ENCODE measurements at regions not wholly inside any gene's neighbourhood (a gene's known extent, or its start where the extent isn't known, plus 50 kb on each side); places are given as distances from the start of the nearest gene placed in this dataset.
"Not testable (repeated sequence)": the region's sequence is repeated elsewhere in the genome, so short reads cannot be mapped to it uniquely, and the experiment has no call there.

DNA sequence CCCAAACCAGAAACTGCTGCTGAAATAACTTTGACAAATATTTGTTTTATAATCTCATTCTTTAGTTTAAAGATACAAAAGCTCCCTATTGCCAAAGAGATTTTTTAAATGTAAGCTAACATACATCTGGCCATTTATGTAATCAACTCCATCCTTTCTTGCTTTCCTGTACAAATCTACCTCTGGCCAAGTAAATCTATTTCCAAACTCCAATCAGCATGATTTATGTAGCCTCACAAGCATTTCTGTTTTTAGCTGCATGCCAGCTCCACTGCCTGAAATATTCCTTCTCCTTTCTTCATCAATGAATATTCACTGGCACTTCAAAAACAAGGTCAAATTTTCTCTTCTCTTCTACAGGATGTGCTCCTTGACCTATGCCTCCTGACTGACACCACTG, 80.0 kb downstream of the SHOX2 start:
- H3K4me3 ChIP-seq = no peak overlapping the region
- no peaks in the 10 kb centered on the region for H3K79me2 ChIP-seq (ENCODE audit: control insufficient read depth, insufficient read depth, low read length)
- no peaks in the 10 kb centered on the region for H3K9me1 ChIP-seq (ENCODE audit: control insufficient read depth, insufficient read depth, low read length)
- in situ Hi-C loops (cut with MboI) (no loop called here), intact Hi-C loops (cut with micrococcal nuclease) (no loop called here)
- no peak overlapping the region for H2AFZ ChIP-seq (ENCODE audit: low read depth, low read length)
- H3K27me3 ChIP-seq (ENCODE audit: control insufficient read depth in 2 of 2, insufficient read depth in 2 of 2, low read length in 2 of 2) = no peaks in the 10 kb centered on the region
- H3K9ac ChIP-seq (ENCODE audit: insufficient read depth in 1 of 2, low read depth in 2 of 2, low read length in 2 of 2) = no peak overlapping the region
- H3K9me3 ChIP-seq (replicated peaks; ENCODE audit: control insufficient read depth, insufficient read depth, low read depth, low read length) = no peaks in the 10 kb centered on the region
- no peak for FAIRE-seq
- no TSS peak for BruUV-seq (replicated peaks)
- H3K36me3 ChIP-seq (ENCODE audit: control insufficient read depth, insufficient read depth, low read length) = no peaks in the 10 kb centered on the region
- TF ChIP-seq PHF21A (IDR thresholded peaks at IDR 0.05; ENCODE audit: borderline replicate concordance, low read depth) (no peak), RBM15 (IDR thresholded peaks at IDR 0.05; ENCODE audit: insufficient read depth, low read length) (no peak), YY1 (IDR thresholded peaks at IDR 0.05; ENCODE audit: borderline replicate concordance in 1 of 3, control insufficient read depth in 1 of 3, extremely low read depth in 1 of 3, insufficient read depth in 3 of 3, insufficient read length in 1 of 3, insufficient replicate concordance in 2 of 3, low read depth in 1 of 3, low read length in 2 of 3) (no peak), CGGBP1 (CRISPR knock-in tag; IDR thresholded peaks at IDR 0.05) (no peak), SIX5 (IDR thresholded peaks at IDR 0.05; ENCODE audit: borderline replicate concordance in 1 of 2, insufficient read depth in 1 of 2, low read depth in 1 of 2, low read length in 2 of 2) (no peak), POLR3G (IDR thresholded peaks at IDR 0.05; ENCODE audit: extremely low read depth, insufficient read length, insufficient replicate concordance) (no peak), PHF20 (IDR thresholded peaks at IDR 0.05; ENCODE audit: partially characterized antibody) (no peak)
- no peak for DNase-seq (ENCODE audit: extremely low read depth in 1 of 4, low spot score in 3 of 4)
- H3K27ac ChIP-seq (ENCODE audit: extremely low read depth, low read depth, low read length) = no peak overlapping the region
- H4K20me1 ChIP-seq (replicated peaks; ENCODE audit: control insufficient read depth, insufficient read depth, low read length) = no peaks in the 10 kb centered on the region
- H3K4me1 ChIP-seq (replicated peaks in 1 of 2; ENCODE audit: control insufficient read depth in 2 of 2, insufficient read depth in 2 of 2, low read length in 2 of 2) = no peaks in the 10 kb centered on the region
- no peak for ATAC-seq
- H3K4me2 ChIP-seq (ENCODE audit: insufficient read depth, low read length) = no peak overlapping the region
- POLR2A ChIA-PET = no interaction called here
- CTCF ChIA-PET (ENCODE audit: low intra/inter-chr PET ratio) = no interaction called here

- H3K36me3 ChIP-seq (ENCODE audit: control insufficient read depth, insufficient read depth, low read length); DNase-seq (ENCODE audit: extremely low read depth in 1 of 4, low spot score in 3 of 4); H3K27me3 ChIP-seq (ENCODE audit: control insufficient read depth in 2 of 2, insufficient read depth in 2 of 2, low read length in 2 of 2); intact Hi-C loops (cut with micrococcal nuclease); H3K4me3 ChIP-seq; H2AFZ ChIP-seq (ENCODE audit: low read depth, low read length); H4K20me1 ChIP-seq (replicated peaks; ENCODE audit: control insufficient read depth, insufficient read depth, low read length); H3K79me2 ChIP-seq (ENCODE audit: control insufficient read depth, insufficient read depth, low read length); H3K9me1 ChIP-seq (ENCODE audit: control insufficient read depth, insufficient read depth, low read length); H3K9ac ChIP-seq (ENCODE audit: insufficient read depth in 1 of 2, low read depth in 2 of 2, low read length in 2 of 2); H3K4me1 ChIP-seq (replicated peaks in 1 of 2; ENCODE audit: control insufficient read depth in 2 of 2, insufficient read depth in 2 of 2, low read length in 2 of 2); in situ Hi-C loops (cut with MboI); H3K27ac ChIP-seq (ENCODE audit: extremely low read depth, low read depth, low read length); ATAC-seq; FAIRE-seq; CTCF ChIA-PET (ENCODE audit: low intra/inter-chr PET ratio); BruUV-seq (replicated peaks); H3K9me3 ChIP-seq (replicated peaks; ENCODE audit: control insufficient read depth, insufficient read depth, low read depth, low read length); H3K4me2 ChIP-seq (ENCODE audit: insufficient read depth, low read length): not testable (repeated sequence)
- POLR2A ChIA-PET = interaction anchor here (0.6 kb wide), 1 partner anchor 149 kb away, joined by 3 read pairs; no protein-coding TSS in a partner anchor
- 0% methylated on average over 1 of the region's 18 CpGs for WGBS (ENCODE audit: insufficient coverage, low coverage, missing lambda C conversion rate)
These were observed 86.3 kb downstream of the SHOX2 start for GRCh38 chr3:158019897-158020296.
